ENCODE measurements at regions not wholly inside any gene's neighbourhood (a gene's known extent, or its start where the extent isn't known, plus 50 kb on each side); places are given as distances from the start of the nearest gene placed in this dataset.

DNA sequence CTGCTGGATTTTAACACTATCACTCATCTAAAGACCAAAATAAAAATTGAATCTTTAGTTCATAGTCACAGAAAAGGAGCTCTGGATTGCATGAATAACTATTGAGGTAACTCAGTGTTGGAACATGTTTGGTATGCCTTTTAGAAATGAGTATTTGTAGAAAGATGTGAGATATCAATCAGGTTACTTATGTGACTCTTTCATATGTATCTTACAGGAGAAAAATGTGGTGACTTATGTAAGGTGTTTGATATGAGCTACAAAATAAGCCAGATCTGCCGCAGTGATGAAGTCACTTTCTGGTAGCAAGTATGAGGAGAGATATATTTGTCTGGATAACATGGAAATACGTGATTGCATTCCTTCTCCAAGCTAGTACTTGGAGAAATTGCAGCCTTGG is 1653.3 kb upstream of the PCDH7 start:
- TF ChIP-seq, protein P1, sequence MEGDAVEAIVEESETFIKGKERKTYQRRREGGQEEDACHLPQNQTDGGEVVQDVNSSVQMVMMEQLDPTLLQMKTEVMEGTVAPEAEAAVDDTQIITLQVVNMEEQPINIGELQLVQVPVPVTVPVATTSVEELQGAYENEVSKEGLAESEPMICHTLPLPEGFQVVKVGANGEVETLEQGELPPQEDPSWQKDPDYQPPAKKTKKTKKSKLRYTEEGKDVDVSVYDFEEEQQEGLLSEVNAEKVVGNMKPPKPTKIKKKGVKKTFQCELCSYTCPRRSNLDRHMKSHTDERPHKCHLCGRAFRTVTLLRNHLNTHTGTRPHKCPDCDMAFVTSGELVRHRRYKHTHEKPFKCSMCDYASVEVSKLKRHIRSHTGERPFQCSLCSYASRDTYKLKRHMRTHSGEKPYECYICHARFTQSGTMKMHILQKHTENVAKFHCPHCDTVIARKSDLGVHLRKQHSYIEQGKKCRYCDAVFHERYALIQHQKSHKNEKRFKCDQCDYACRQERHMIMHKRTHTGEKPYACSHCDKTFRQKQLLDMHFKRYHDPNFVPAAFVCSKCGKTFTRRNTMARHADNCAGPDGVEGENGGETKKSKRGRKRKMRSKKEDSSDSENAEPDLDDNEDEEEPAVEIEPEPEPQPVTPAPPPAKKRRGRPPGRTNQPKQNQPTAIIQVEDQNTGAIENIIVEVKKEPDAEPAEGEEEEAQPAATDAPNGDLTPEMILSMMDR (IDR thresholded peaks at IDR 0.05; ENCODE audit: insufficient read depth, low read length) = no peak
- TF ChIP-seq POLR2AphosphoS5 (IDR thresholded peaks at IDR 0.05; ENCODE audit: low read depth) = no peak

Data from HL-60 (cell line).